Ascending aorta (tissue), 2 donors: ENCODE measurements at regions not wholly inside any gene's neighbourhood (a gene's known extent, or its start where the extent isn't known, plus 50 kb on each side); places are given as distances from the start of the nearest gene placed in this dataset.
"Not testable (repeated sequence)": the region's sequence is repeated elsewhere in the genome, so short reads cannot be mapped to it uniquely, and the experiment has no call there.

Source experiments
- DNase-seq, 2 donors: peaks; one replicate each; pipeline ENCODE4 v3.0.0-alpha.2; 2019; ENCODE audit warnings: low spot score in 2 of 2
- H3K27ac ChIP-seq, 2 donors: fragments of 200-600 bp; sonication (generic); one replicate each; pipeline ENCODE4 v1.5.1; 2016 to 2017; ENCODE audit warnings: mild to moderate bottlenecking in 1 of 2
- H3K27me3 ChIP-seq: fragments of 200-600 bp; sonication (generic); one replicate; pipeline ENCODE4 v1.5.1; 2017
- H3K36me3 ChIP-seq, 2 donors: fragments of 200-600 bp; sonication (generic); one replicate each; pipeline ENCODE4 v1.5.1; 2016
- H3K4me1 ChIP-seq, 2 donors: fragments of 200-600 bp; sonication (generic); one replicate each; pipeline ENCODE4 v1.5.1; 2016 to 2017; ENCODE audit warnings: mild to moderate bottlenecking in 1 of 2
- H3K4me3 ChIP-seq, 2 donors: fragments of 200-600 bp; sonication (generic); one replicate each; pipeline ENCODE4 v1.5.1; 2016 to 2017; ENCODE audit warnings: mild to moderate bottlenecking in 1 of 2
- H3K9me3 ChIP-seq, 2 donors: fragments of 200-600 bp; sonication (generic); one replicate each; pipeline ENCODE4 v1.5.1; 2016
- intact Hi-C: fragments of 100-400 bp; cut with DNase I; formaldehyde crosslinking; loops from one replicate; pipeline ENCODE4 v1.15.1; 2023
- TF ChIP-seq, protein P1 (sequence below), 3 experiments: fragments of 200-600 bp in 2 of 3; fragments of 450-650 bp in 1 of 3; sonication (generic) in 2 of 3; IDR thresholded peaks; one replicate each; pipeline ENCODE4 v1.5.1; 2016 to 2019; ENCODE audit warnings: antibody characterized with exemption in 3 of 3, mild to moderate bottlenecking in 1 of 3, moderate library complexity in 1 of 3

DNA sequence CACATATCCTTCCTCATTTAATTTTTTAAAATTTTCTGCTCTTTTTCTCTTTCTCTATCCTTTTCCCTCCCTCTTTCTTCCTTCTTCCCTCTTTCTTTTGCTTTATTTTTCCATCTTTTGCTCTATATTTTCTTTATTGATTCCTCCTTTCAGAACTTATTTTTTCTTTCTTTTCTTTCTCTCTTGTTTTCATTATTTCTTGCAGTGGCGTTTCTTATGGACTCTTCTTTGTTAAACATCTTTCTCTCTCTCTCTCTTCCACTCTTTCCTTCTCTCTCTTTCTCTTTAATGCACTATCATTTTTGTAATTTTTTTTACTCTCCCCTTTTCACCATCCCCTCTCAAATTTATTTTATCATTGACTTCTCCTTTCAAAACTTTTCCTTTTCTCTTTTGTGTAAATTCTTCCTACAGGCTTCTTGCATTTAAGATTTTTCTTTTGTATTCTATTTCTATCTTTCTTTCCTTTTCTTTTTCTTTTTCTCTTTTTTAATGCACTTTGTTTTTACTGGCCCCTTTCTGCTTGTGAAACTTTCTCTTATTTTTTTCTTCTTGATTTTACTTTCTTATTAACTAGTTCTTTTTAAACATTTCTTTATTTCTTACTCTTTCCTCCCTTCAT lies 97.0 kb downstream of the RBMX2 start:
- no peaks in the 10 kb centered on the region for H3K4me1 ChIP-seq
- TF ChIP-seq, protein P1, sequence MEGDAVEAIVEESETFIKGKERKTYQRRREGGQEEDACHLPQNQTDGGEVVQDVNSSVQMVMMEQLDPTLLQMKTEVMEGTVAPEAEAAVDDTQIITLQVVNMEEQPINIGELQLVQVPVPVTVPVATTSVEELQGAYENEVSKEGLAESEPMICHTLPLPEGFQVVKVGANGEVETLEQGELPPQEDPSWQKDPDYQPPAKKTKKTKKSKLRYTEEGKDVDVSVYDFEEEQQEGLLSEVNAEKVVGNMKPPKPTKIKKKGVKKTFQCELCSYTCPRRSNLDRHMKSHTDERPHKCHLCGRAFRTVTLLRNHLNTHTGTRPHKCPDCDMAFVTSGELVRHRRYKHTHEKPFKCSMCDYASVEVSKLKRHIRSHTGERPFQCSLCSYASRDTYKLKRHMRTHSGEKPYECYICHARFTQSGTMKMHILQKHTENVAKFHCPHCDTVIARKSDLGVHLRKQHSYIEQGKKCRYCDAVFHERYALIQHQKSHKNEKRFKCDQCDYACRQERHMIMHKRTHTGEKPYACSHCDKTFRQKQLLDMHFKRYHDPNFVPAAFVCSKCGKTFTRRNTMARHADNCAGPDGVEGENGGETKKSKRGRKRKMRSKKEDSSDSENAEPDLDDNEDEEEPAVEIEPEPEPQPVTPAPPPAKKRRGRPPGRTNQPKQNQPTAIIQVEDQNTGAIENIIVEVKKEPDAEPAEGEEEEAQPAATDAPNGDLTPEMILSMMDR (IDR thresholded peaks at IDR 0.05): no peak
- intact Hi-C loops: no loop called here

GRCh38 chrX:130502016-130502570 lies 100.3 kb downstream of the RBMX2 start:
- TF ChIP-seq, protein P1 (IDR thresholded peaks at IDR 0.05): no peak
- Histone ChIP-seq H3K4me1 (no peaks in the 10 kb centered on the region), H3K9me3 (no peaks in the 10 kb centered on the region), H3K27me3 (no peaks in the 10 kb centered on the region), H3K27ac (no peak overlapping the region), H3K36me3 (no peaks in the 10 kb centered on the region), H3K4me3 (no peak overlapping the region)
- intact Hi-C loops: no loop called here
- no peak for DNase-seq

More for the DNA sequence above, 97.0 kb downstream of the RBMX2 start:
- H3K4me3 ChIP-seq: no peak overlapping the region
- H3K36me3 ChIP-seq: no peaks in the 10 kb centered on the region
- H3K27me3 ChIP-seq: no peaks in the 10 kb centered on the region
- DNase-seq: no peak
- no peaks in the 10 kb centered on the region for H3K9me3 ChIP-seq
- no peak overlapping the region for H3K27ac ChIP-seq

DNA sequence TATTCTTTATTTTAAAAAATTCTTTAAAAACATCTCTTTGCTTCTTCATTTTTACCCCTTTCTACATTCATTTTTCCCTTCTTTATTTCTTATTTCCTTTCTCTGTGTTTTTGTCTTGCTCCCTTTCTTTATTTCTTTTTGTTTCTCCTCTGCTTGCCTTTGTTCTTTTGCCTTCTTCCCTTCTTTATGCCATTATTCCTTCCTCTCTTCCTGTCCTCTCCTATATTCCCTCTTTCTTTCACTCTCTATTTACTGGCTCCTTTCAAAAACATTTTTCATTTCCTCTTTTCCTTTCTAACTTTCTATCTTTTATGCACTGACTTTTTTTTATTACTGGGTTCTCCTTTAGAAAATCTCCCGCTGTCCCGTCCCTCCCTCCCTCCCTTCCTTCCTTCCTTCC lies 102.2 kb downstream of the RBMX2 start:
- H3K4me1 ChIP-seq: no peaks in the 10 kb centered on the region
- intact Hi-C loops: no loop called here
- H3K27me3 ChIP-seq: no peaks in the 10 kb centered on the region
- H3K9me3 ChIP-seq: no peaks in the 10 kb centered on the region
- H3K4me3 ChIP-seq: no peak overlapping the region
- H3K27ac ChIP-seq: no peak overlapping the region
- TF ChIP-seq, protein P1 (IDR thresholded peaks at IDR 0.05): no peak
- DNase-seq: no peak
- no peaks in the 10 kb centered on the region for H3K36me3 ChIP-seq

DNA sequence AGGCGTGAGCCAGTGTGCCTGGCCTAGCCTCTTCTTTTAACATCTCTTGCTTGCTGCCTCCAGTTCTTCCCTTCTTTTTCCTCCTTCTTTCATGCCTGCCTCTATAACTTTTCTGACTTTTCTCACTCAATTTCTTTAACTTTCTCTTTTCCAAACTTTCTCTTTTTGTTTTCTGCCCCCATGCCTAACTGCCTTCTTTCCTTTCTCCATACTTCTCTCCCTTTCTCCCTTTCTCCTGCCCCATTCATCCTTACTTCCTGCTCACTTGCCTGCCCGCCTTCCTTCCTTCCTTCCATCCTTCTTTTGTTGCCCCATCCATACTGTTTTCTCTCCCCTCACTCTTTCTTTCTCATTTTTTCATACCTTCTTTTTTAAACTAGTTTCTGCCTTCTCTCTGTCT lies 105.2 kb downstream of the RBMX2 start:
- TF ChIP-seq, protein P1 (IDR thresholded peaks at IDR 0.05): no peak
- H3K4me1 ChIP-seq: no peaks in the 10 kb centered on the region
- H3K9me3 ChIP-seq: no peaks in the 10 kb centered on the region
- H3K27ac ChIP-seq: no peak overlapping the region
- no peak for DNase-seq
- intact Hi-C loops: no loop called here
- no peak overlapping the region for H3K4me3 ChIP-seq
- H3K27me3 ChIP-seq: no peaks in the 10 kb centered on the region
- H3K36me3 ChIP-seq: no peaks in the 10 kb centered on the region

- H3K36me3 ChIP-seq, H3K9me3 ChIP-seq, H3K27me3 ChIP-seq, intact Hi-C loops, H3K4me1 ChIP-seq, DNase-seq, H3K4me3 ChIP-seq, H3K27ac ChIP-seq: not testable (repeated sequence)
These were observed 110.7 kb downstream of the RBMX2 start for GRCh38 chrX:130512534-130512933.

GRCh38 chrX:130516123-130516522 lies 114.3 kb downstream of the RBMX2 start:
- TF ChIP-seq, protein P1 (IDR thresholded peaks at IDR 0.05): no peak
- Histone ChIP-seq H3K27me3 (no peaks in the 10 kb centered on the region), H3K4me1 (no peaks in the 10 kb centered on the region), H3K4me3 (no peak overlapping the region), H3K9me3 (no peaks in the 10 kb centered on the region), H3K36me3 (no peaks in the 10 kb centered on the region), H3K27ac (no peak overlapping the region)
- intact Hi-C loops: no loop called here
- no peak for DNase-seq
